ENCODE measurements at regions not wholly inside any gene's neighbourhood (a gene's known extent, or its start where the extent isn't known, plus 50 kb on each side); places are given as distances from the start of the nearest gene placed in this dataset.
"Not testable (repeated sequence)": the region's sequence is repeated elsewhere in the genome, so short reads cannot be mapped to it uniquely, and the experiment has no call there.

- not testable (repeated sequence) for DNase-seq (ENCODE audit: low read depth, low spot score); H3K4me3 ChIP-seq (ENCODE audit: low read length)
Measured at GRCh38 chr6:75031102-75031501, 174.8 kb downstream of the COL12A1 start.

DNA sequence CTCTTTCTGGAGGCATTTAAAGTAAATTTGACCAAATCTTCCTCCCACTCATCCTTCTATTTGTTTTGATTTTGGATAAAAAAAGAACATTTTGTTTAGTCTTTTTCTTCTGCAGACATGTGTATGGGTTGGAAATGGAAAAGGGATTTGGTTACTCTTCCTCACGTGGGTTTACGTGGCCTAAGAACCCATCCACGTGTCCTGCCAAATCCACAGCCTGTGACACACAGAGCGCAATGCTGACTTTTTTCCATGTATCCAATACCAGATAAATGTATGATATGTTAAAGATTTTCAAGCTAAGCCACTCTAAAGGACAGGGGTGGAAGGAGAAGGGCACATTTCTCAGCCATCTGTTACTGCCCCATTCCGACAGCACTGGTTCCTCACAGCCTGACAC lies 176.5 kb downstream of the COL12A1 start:
- no peak for DNase-seq (ENCODE audit: low read depth, low spot score)
- no peak overlapping the region for H3K4me3 ChIP-seq (ENCODE audit: low read length)

DNA sequence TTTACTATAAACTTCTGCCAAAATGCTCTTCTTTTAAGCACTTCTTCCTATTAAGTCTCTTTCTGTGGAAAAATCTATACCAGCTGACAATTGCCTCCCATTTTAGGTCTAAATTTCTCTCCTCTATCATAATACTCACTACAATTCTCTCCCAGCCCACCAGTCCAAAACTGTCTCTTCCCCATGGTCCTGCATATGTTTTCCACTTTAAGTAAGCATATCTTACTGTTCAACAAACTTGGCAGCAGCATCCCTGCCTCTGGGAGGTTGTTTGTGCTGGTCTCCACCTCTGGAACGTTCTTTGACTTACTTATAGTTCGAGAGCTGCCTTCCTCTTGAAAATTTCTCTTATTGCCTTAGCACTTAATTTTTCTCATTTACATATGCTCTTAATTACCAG lies 180.5 kb downstream of the COL12A1 start:
- DNase-seq (ENCODE audit: low read depth, low spot score), result no peak
- H3K4me3 ChIP-seq (ENCODE audit: low read length), result no peak overlapping the region

GRCh38 chr6:75024828-75025227 lies 181.0 kb downstream of the COL12A1 start:
- no peak overlapping the region for H3K4me3 ChIP-seq (ENCODE audit: low read length)
- no peak for DNase-seq (ENCODE audit: low read depth, low spot score)

- no peak for DNase-seq (ENCODE audit: low read depth, low spot score)
- no peak overlapping the region for H3K4me3 ChIP-seq (ENCODE audit: low read length)
Measured at GRCh38 chr6:75023634-75024033, 182.2 kb downstream of the COL12A1 start.

DNA sequence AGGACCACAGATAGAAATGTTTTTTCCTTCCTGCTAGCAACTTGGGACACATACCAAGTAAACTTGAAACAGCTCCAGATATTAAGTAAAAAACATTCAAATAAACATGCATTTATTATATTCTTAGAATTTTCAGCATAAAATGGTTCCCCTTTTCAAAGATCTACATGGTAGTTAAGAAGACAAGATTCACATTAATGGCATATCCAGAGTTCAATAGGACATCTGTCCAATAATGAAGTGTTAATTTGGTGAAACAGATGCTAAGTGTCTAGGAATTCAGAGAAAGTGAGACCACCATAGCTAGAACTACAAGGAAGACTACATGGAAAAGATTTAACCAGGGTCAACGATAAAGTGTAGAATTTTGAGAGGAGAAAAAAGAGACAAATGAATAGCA lies 184.9 kb downstream of the COL12A1 start:
- no peak for DNase-seq (ENCODE audit: low read depth, low spot score)

DNA sequence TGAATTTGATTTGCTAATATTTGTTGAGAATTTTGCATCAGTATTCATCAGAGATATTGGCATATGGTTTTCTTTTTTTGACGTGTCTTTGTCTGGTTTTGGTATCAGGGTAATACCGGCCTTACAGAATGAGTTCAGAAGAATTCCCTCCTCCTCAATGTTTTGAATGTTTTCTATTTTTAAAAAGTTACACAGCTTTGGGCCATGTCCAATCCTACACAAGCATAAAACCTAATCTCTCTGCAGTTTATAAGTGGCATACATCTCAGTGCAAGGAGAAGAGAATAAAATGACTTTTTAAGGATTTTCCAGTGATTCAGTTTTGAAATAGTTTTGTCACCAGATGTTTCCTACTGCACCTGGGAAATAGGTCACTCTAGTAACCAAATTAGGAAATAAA lies 185.5 kb downstream of the COL12A1 start:
- no peak for DNase-seq (ENCODE audit: low read depth, low spot score)
- H3K4me3 ChIP-seq (ENCODE audit: low read length), result no peak overlapping the region

More for the DNA sequence above, 184.9 kb downstream of the COL12A1 start:
- no peak overlapping the region for H3K4me3 ChIP-seq (ENCODE audit: low read length)

GRCh38 chr6:75012018-75012417 lies 193.8 kb downstream of the COL12A1 start:
- no peak overlapping the region for H3K4me3 ChIP-seq (ENCODE audit: low read length)
- DNase-seq (ENCODE audit: low read depth, low spot score), result no peak

GRCh38 chr6:75003984-75004383 lies 201.9 kb downstream of the COL12A1 start:
- DNase-seq (ENCODE audit: low read depth, low spot score); H3K4me3 ChIP-seq (ENCODE audit: low read length): not testable (repeated sequence)

- DNase-seq (ENCODE audit: low read depth, low spot score), result no peak
Measured at GRCh38 chr6:74997646-74998045, 208.2 kb downstream of the COL12A1 start.

DNA sequence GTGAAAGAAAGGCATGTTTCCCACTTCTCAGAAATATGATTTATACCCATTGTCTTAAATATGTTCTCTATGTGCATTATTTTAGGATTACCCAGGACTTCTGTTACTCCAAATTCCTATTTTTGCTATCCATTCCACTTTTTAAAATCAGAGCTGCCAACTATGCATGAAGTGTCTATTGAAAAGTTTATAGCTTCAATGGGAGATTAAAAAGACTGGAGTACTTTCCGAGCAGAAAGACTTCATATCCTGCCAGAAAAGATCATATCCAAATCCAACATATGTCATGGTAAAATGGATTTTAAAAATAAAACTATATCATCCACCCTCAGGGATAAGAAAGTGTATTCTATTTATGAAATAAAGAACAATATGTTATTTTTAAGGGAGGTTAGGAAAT lies 212.7 kb downstream of the COL12A1 start:
- no peak for DNase-seq (ENCODE audit: low read depth, low spot score)
- no peak overlapping the region for H3K4me3 ChIP-seq (ENCODE audit: low read length)

More at GRCh38 chr6:74997646-74998045, 208.2 kb downstream of the COL12A1 start:
- H3K4me3 ChIP-seq (ENCODE audit: low read length), result no peak overlapping the region

DNA sequence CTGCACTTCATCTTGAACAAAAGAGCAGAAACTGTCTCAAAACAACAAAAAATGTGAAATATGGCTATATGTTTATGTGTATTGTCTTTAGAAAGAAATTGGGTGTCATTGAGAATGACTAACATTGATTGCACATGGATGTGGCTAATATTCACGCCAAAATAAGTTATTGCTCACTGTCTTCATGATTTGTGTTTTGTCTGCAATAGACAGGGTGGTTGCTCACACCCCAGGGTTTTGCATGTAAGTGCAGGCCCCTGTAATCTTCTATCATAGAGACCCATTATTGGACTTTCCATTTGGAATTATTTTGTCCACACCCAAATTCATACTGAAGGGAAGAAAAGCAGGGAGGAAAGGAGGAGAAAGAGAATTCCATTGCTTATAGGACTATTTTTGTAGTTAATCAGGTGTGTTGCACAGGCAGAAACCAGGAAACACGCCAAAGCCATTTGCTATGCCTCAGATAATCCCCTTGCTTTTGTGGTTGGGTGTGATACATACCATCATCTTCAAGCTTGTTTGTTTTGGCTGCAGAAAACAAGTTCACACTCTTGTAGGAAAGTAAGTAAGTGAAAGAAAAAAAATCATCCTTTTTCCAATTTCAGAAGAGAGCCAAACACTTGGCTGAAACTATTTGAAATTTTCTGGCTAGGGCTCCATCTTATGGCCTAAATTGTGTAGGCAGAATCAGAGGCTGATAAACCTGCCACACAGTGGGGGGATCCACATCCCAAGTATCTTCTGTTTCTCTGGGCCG lies 214.1 kb downstream of the COL12A1 start:
- H3K4me3 ChIP-seq (ENCODE audit: low read length), result no peak overlapping the region
- no peak for DNase-seq (ENCODE audit: low read depth, low spot score)

DNA sequence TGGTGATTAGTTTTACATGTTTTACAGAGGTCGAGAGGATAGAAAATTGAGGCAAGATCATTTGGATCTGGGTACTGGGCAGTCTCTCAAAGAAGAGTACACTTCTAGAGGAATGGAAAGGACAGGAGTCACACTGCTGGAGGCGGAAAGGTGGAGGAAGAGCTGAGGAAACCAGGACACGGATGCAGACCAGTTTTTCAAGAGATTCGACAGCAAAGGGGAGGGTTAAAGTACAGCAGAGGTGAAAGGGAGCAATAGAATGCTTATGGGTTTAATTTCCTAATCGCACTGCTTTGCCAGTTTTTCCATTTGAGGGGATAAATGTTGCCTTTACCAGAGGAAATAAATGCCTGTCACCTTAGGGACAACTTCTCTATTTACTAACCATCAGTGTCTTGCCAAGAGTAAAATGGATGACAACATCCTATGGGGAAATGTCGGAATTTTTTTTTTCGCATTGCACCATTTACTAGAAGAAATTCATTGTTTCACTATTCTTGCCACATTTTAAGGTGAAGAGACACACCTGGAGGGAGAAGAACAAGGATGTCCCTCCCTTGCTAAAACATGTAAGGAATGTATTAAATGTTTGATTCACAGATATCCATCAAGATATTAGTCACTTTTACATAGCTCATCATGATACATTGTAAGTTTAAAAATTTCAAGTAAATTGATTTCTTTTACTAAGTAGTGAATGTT lies 226.6 kb downstream of the COL12A1 start:
- no peak for DNase-seq (ENCODE audit: low read depth, low spot score)
- no peak overlapping the region for H3K4me3 ChIP-seq (ENCODE audit: low read length)

- no peak for DNase-seq (ENCODE audit: low read depth, low spot score)
Measured at GRCh38 chr6:74976701-74977100, 229.2 kb downstream of the COL12A1 start.

DNA sequence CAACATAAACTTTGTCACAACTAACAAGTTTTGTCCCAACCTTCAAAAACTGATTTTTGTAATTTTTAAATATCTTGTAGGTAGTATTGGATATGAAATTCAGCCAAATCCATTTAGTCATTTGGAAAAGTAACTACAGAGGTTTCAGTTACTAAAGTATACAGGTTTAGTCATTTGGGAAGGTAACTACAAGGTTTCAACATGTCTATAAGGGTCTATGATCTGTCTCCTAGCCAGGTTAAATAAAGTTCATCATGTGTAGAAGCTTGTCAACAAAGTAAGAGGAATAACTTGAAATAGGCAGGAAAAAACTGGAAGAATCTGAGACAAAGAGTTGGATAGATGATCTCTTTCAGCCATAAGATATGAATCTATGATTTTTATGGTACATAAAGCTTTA lies 229.8 kb downstream of the COL12A1 start:
- DNase-seq (ENCODE audit: low read depth, low spot score), result no peak
- H3K4me3 ChIP-seq (ENCODE audit: low read length), result no peak overlapping the region

More at GRCh38 chr6:74976701-74977100, 229.2 kb downstream of the COL12A1 start:
- no peak overlapping the region for H3K4me3 ChIP-seq (ENCODE audit: low read length)

DNA sequence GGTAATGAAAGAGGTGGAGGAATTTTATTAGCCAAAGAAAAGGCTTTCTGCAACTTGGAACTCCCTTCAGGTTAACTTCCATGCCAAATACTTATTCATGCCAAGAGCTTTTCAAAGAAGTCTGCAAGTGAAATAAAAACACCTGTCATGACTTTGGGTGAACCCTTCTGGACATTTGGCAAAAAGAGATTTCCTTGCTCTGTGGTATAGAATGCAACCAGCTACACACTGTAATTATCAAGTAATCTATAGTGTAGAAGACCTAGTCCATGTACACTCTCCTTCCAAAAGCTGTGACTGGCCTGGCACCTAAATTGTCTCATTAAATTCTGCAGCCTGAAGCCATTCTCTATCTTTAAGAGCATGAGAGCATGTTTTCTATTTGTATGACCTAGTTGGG lies 232.3 kb downstream of the COL12A1 start:
- no peak overlapping the region for H3K4me3 ChIP-seq (ENCODE audit: low read length)
- no peak for DNase-seq (ENCODE audit: low read depth, low spot score)

DNA sequence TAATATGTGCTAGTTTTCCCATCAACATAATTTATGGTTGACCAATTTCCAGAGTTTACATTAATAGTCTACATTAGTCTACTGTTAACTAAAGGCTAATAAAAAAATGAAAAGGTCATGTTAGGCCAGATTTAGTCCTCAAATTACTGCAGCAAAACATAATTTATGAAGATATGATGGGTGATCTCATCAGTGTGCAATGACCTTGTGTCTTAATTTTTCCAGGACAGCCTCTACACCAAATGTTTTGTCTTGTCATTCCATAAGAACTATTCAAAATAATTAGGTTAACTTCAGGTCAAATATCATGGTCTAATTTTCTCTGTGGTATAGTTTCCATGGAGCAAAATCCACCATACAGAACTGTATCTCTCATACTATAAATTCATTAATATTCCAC lies 234.2 kb downstream of the COL12A1 start:
- no peak for DNase-seq (ENCODE audit: low read depth, low spot score)
- H3K4me3 ChIP-seq (ENCODE audit: low read length), result no peak overlapping the region

GRCh38 chr6:74969591-74970267 lies 236.1 kb downstream of the COL12A1 start:
- DNase-seq (ENCODE audit: low read depth, low spot score), result no peak
- no peak overlapping the region for H3K4me3 ChIP-seq (ENCODE audit: low read length)

- DNase-seq (ENCODE audit: low read depth, low spot score), result no peak
- no peak overlapping the region for H3K4me3 ChIP-seq (ENCODE audit: low read length)
Measured at GRCh38 chr6:74967821-74968220, 238.0 kb downstream of the COL12A1 start.

DNA sequence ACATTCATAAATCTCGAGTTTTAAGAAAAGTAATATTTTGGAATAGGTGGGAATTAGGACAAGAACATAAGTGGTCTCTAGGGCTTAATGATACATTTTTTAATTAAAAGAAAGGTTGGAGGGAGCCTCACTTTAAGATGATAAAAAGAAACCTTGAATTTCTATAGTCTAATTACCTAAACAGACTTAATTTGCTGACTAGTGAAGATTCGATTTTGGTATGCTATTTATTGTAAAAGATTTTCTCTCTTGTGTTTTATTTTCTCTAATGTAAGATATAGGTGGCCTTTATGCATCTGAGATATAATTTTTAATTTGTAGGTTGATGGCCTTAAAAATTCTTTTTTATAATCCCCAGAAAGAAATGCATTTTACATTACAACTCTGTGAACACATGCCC lies 239.1 kb downstream of the COL12A1 start:
- DNase-seq (ENCODE audit: low read depth, low spot score), result no peak
- H3K4me3 ChIP-seq (ENCODE audit: low read length), result no peak overlapping the region
